ENCODE measurements at regions not wholly inside any gene's neighbourhood (a gene's known extent, or its start where the extent isn't known, plus 50 kb on each side); places are given as distances from the start of the nearest gene placed in this dataset.

DNA sequence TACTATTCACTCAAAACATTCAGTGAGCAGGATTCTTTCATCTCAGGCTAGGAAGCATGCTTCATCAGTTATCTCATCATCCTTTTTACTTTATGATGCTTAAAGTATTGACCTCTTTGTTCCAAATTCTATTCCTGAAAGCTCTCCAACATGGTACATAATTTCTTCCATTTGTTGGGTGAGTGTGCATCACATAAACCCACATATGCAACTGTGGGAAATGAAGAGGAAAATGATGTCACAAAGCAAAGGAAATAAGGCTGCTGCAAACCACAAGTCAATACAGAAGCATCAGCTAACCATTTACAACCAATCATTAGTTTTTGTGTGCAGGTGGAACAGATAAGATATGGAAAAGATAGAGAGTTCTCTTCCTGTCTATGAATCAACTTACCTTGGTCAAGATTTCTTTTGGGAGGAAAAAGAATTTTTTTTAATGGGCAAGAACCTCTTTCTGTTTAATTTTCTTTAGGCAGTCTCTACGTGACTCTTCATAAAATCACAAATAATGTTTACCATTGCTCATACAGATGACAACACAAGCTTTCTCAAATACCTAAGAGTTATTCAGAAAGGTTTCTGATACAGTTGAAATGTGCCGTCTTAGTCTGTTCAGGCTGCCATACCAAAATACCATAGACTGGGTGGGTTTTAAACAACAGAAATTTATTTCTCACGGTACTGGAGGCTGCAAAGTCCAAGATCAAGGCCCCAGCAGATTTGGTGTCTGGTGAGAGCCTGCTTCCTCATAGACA is 259.9 kb downstream of the ADGRG6 start:
- H4K20me1 ChIP-seq (ENCODE audit: low read depth, low read length), result no peaks in the 10 kb centered on the region
- no peaks in the 10 kb centered on the region for H3K9me2 ChIP-seq (replicated peaks; ENCODE audit: insufficient read depth, low read length)
- H3K27me3 ChIP-seq (ENCODE audit: low read length), result no peaks in the 10 kb centered on the region
- H3K27ac ChIP-seq (ENCODE audit: low read depth, low read length), result no peak overlapping the region
- H3K4me3 ChIP-seq (ENCODE audit: insufficient read depth, low read length, poor library complexity, severe bottlenecking), result no peak overlapping the region
- H3K79me2 ChIP-seq (ENCODE audit: insufficient read depth, low read length), result no peaks in the 10 kb centered on the region
- no peaks in the 10 kb centered on the region for H3K9me3 ChIP-seq (ENCODE audit: insufficient read depth, low read length)
- H3K9ac ChIP-seq (ENCODE audit: low read length), result no peak overlapping the region
- no peak overlapping the region for H2AFZ ChIP-seq (ENCODE audit: low read depth, low read length, severe bottlenecking)
- H3K4me2 ChIP-seq (ENCODE audit: low read depth, low read length, poor library complexity, severe bottlenecking), result no peak overlapping the region
- TF ChIP-seq, protein P1, sequence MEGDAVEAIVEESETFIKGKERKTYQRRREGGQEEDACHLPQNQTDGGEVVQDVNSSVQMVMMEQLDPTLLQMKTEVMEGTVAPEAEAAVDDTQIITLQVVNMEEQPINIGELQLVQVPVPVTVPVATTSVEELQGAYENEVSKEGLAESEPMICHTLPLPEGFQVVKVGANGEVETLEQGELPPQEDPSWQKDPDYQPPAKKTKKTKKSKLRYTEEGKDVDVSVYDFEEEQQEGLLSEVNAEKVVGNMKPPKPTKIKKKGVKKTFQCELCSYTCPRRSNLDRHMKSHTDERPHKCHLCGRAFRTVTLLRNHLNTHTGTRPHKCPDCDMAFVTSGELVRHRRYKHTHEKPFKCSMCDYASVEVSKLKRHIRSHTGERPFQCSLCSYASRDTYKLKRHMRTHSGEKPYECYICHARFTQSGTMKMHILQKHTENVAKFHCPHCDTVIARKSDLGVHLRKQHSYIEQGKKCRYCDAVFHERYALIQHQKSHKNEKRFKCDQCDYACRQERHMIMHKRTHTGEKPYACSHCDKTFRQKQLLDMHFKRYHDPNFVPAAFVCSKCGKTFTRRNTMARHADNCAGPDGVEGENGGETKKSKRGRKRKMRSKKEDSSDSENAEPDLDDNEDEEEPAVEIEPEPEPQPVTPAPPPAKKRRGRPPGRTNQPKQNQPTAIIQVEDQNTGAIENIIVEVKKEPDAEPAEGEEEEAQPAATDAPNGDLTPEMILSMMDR (IDR thresholded peaks at IDR 0.05; ENCODE audit: insufficient read depth, low read length, poor library complexity, severe bottlenecking), result no peak
- TF ChIP-seq EZH2phosphoT487 (conservative IDR thresholded peaks at IDR 0.05; ENCODE audit: low read length), result no peak
- H3K36me3 ChIP-seq (ENCODE audit: low read length), result no peaks in the 10 kb centered on the region
- H3F3A ChIP-seq (ENCODE audit: insufficient read depth), result no peaks in the 10 kb centered on the region

- no peak for TF ChIP-seq EZH2phosphoT487 (conservative IDR thresholded peaks at IDR 0.05; ENCODE audit: low read length)
- TF ChIP-seq, protein P1 (IDR thresholded peaks at IDR 0.05; ENCODE audit: insufficient read depth, low read length, poor library complexity, severe bottlenecking), result no peak
- H3F3A ChIP-seq (ENCODE audit: insufficient read depth), result no peaks in the 10 kb centered on the region
These were observed 261.1 kb downstream of the ADGRG6 start for GRCh38 chr6:142562865-142563264.

DNA sequence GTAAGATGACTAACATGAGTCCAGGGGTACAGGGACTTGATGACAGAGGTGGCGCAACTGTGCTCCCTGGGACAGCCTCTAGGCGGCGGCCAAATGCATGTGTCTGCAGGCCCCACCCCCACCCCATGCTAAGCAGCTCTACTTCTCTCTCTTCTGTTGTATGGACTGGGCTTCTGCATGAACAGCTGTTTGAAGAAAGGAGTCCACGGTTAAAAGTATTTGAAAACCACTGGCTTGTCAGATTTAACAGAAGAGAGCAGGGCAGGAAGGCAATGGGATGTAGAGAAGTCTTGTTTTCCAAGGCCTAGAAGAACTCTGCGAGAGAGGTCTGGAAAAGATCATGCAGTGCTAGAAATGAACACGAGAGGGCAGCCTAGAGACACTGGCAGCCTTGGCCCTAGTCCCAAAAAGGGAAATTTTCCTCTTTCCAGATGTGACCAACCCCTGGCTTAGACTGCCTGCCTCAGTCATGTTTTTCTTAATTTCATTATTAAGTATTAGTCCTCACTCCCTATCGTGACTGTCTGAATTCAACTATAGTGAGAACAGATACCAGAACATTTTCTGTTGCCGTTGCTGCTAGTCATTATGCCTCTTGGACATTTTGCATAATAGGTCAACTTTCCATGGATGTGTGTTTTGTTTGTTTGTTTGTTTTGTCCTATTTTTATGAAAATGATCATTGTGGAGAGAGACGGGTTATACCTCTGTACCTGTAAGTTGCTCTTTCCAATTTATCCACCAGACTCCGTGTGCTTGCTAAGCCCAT is 265.0 kb downstream of the ADGRG6 start:
- H3K9me3 ChIP-seq (ENCODE audit: insufficient read depth, low read length), result no peaks in the 10 kb centered on the region
- no peaks in the 10 kb centered on the region for H3K27me3 ChIP-seq (ENCODE audit: low read length)
- H2AFZ ChIP-seq (ENCODE audit: low read depth, low read length, severe bottlenecking), result no peak overlapping the region
- no peak for TF ChIP-seq EZH2phosphoT487 (conservative IDR thresholded peaks at IDR 0.05; ENCODE audit: low read length)
- TF ChIP-seq, protein P1 (IDR thresholded peaks at IDR 0.05; ENCODE audit: insufficient read depth, low read length, poor library complexity, severe bottlenecking), result no peak
- H3K79me2 ChIP-seq (ENCODE audit: insufficient read depth, low read length), result no peaks in the 10 kb centered on the region
- H3F3A ChIP-seq (ENCODE audit: insufficient read depth), result no peaks in the 10 kb centered on the region
- H3K4me2 ChIP-seq (ENCODE audit: low read depth, low read length, poor library complexity, severe bottlenecking), result no peak overlapping the region
- H3K36me3 ChIP-seq (ENCODE audit: low read length), result no peaks in the 10 kb centered on the region
- no peaks in the 10 kb centered on the region for H4K20me1 ChIP-seq (ENCODE audit: low read depth, low read length)
- H3K9me2 ChIP-seq (replicated peaks; ENCODE audit: insufficient read depth, low read length), result no peaks in the 10 kb centered on the region
- H3K4me3 ChIP-seq (ENCODE audit: insufficient read depth, low read length, poor library complexity, severe bottlenecking), result no peak overlapping the region
- no peak overlapping the region for H3K9ac ChIP-seq (ENCODE audit: low read length)
- H3K27ac ChIP-seq (ENCODE audit: low read depth, low read length), result no peak overlapping the region

More at GRCh38 chr6:142562865-142563264, 261.1 kb downstream of the ADGRG6 start:
- H3K9ac ChIP-seq (ENCODE audit: low read length), result no peak overlapping the region
- H3K4me2 ChIP-seq (ENCODE audit: low read depth, low read length, poor library complexity, severe bottlenecking), result no peak overlapping the region
- H3K79me2 ChIP-seq (ENCODE audit: insufficient read depth, low read length), result no peaks in the 10 kb centered on the region
- H3K27me3 ChIP-seq (ENCODE audit: low read length), result no peaks in the 10 kb centered on the region
- no peaks in the 10 kb centered on the region for H4K20me1 ChIP-seq (ENCODE audit: low read depth, low read length)
- no peaks in the 10 kb centered on the region for H3K9me2 ChIP-seq (replicated peaks; ENCODE audit: insufficient read depth, low read length)
- H3K36me3 ChIP-seq (ENCODE audit: low read length), result no peaks in the 10 kb centered on the region
- H2AFZ ChIP-seq (ENCODE audit: low read depth, low read length, severe bottlenecking), result no peak overlapping the region
- H3K27ac ChIP-seq (ENCODE audit: low read depth, low read length), result no peak overlapping the region
- no peak overlapping the region for H3K4me3 ChIP-seq (ENCODE audit: insufficient read depth, low read length, poor library complexity, severe bottlenecking)
- no peaks in the 10 kb centered on the region for H3K9me3 ChIP-seq (ENCODE audit: insufficient read depth, low read length)
